ENCODE measurements at regions not wholly inside any gene's neighbourhood (a gene's known extent, or its start where the extent isn't known, plus 50 kb on each side); places are given as distances from the start of the nearest gene placed in this dataset.

GRCh38 chr19:34600366-34600765 is 76.6 kb downstream of the SCGB2B2 start:
- H4K8ac ChIP-seq (ENCODE audit: extremely low read depth, insufficient read depth, low read length) = no peak overlapping the region
- H3K36me3 ChIP-seq (ENCODE audit: control insufficient read depth in 2 of 4, insufficient read depth in 4 of 4, low read length in 3 of 4) = no peaks in the 10 kb centered on the region
- TF ChIP-seq TBP (IDR thresholded peaks at IDR 0.05; ENCODE audit: low read depth, low read length) (no peak), CBX8 (IDR thresholded peaks at IDR 0.05; ENCODE audit: borderline replicate concordance, low read depth, low read length) (no peak), CTCF (IDR thresholded peaks at IDR 0.05; ENCODE audit: control extremely low read depth in 1 of 3, insufficient read depth in 1 of 3, low read depth in 1 of 3, low read length in 3 of 3) (no peak), YY1 (IDR thresholded peaks at IDR 0.05; ENCODE audit: low read depth, low read length) (no peak), SP4 (IDR thresholded peaks at IDR 0.05; ENCODE audit: low read length) (no peak), HDAC6 (IDR thresholded peaks at IDR 0.05; ENCODE audit: low read depth, low read length) (no peak), CTBP2 (IDR thresholded peaks at IDR 0.05; ENCODE audit: borderline replicate concordance, insufficient read depth, insufficient read length, low read length) (no peak), POLR2A (IDR thresholded peaks at IDR 0.05; ENCODE audit: control extremely low read depth in 1 of 2, low read depth in 2 of 2, low read length in 2 of 2) (no peak), CBX5 (IDR thresholded peaks at IDR 0.05; ENCODE audit: low read depth, low read length) (no peak)
- no peak overlapping the region for H3K56ac ChIP-seq (replicated peaks; ENCODE audit: insufficient read length, low read depth, low read length)
- no peak overlapping the region for H2BK20ac ChIP-seq (ENCODE audit: low read length)
- H3K4me3 ChIP-seq (ENCODE audit: extremely low read depth in 1 of 4, insufficient read depth in 2 of 4, low read depth in 3 of 4, low read length in 4 of 4) = no peak overlapping the region
- H3K9me3 ChIP-seq (ENCODE audit: insufficient read depth in 2 of 2, low read depth in 1 of 2, low read length in 1 of 2) = peaks cover 60 to 74% of the 10 kb centered on the region in 2 experiments
- H2BK12ac ChIP-seq (ENCODE audit: low read depth, low read length) = no peak overlapping the region
- WGBS, 2 experiments (ENCODE audit: extremely low coverage in 1 of 2, insufficient coverage in 1 of 2, insufficient read length in 1 of 2, insufficient replicate concordance in 2 of 2, low coverage in 1 of 2, low lambda C conversion rate in 2 of 2, missing lambda C conversion rate in 1 of 2) = 67% methylated on average over 4 of the region's 4 CpGs; no CpG with 5 or more reads in 1 of the 2 experiments
- no peak overlapping the region for H2AFZ ChIP-seq (ENCODE audit: low read length)
- H3K27ac ChIP-seq (ENCODE audit: low read depth, low read length) = no peak overlapping the region
- no peaks in the 10 kb centered on the region; the same call in 1 of the 2 replicates for H3K23me2 ChIP-seq (ENCODE audit: low read depth, low read length)
- H2BK15ac ChIP-seq (ENCODE audit: low read length) = no peak overlapping the region
- H3K14ac ChIP-seq (ENCODE audit: insufficient read length) = no peak overlapping the region
- no peak for DNase-seq (ENCODE audit: low read depth in 1 of 2, low spot score in 2 of 2)
- no peak overlapping the region for H3K4me2 ChIP-seq (ENCODE audit: insufficient read depth in 1 of 2, low read depth in 2 of 2, low read length in 2 of 2)
- no peak overlapping the region for H3K18ac ChIP-seq (ENCODE audit: extremely low read depth, low read length)
- no peak overlapping the region for H3K9ac ChIP-seq (replicated peaks in 1 of 4; ENCODE audit: extremely low read depth in 1 of 4, low read depth in 3 of 4, low read length in 3 of 4)
- H3K4me1 ChIP-seq (replicated peaks in 1 of 4; ENCODE audit: control insufficient read depth in 3 of 4, insufficient read depth in 4 of 4, low read length in 3 of 4) = no peaks in the 10 kb centered on the region
- ChIA-PET CTCF (ENCODE audit: partially characterized antibody) (no interaction called here), POLR2A (ENCODE audit: partially characterized antibody) (no interaction called here)
- no peak overlapping the region for H2BK120ac ChIP-seq (replicated peaks; ENCODE audit: low read depth, low read length)
- FAIRE-seq = no peak
- H3K23ac ChIP-seq (ENCODE audit: insufficient read length) = no peak overlapping the region
- H2BK5ac ChIP-seq (ENCODE audit: low read depth, low read length) = no peak overlapping the region
- no peaks in the 10 kb centered on the region for H3K79me1 ChIP-seq (ENCODE audit: low read depth, low read length)
- no peaks in the 10 kb centered on the region for H3K27me3 ChIP-seq (replicated peaks in 1 of 4; ENCODE audit: control insufficient read depth in 3 of 4, extremely low read depth in 1 of 4, insufficient read depth in 3 of 4, low read length in 3 of 4)
- H4K91ac ChIP-seq (replicated peaks; ENCODE audit: insufficient read length, low read length) = no peak overlapping the region
- no peaks in the 10 kb centered on the region for H3K79me2 ChIP-seq (ENCODE audit: control insufficient read depth in 1 of 2, insufficient read depth in 2 of 2, low read length in 2 of 2)
- no peaks in the 10 kb centered on the region for H4K20me1 ChIP-seq (replicated peaks in 1 of 2; ENCODE audit: control insufficient read depth in 1 of 2, insufficient read depth in 2 of 2, low read length in 2 of 2)
- H4K5ac ChIP-seq (ENCODE audit: insufficient read length, low read depth, low read length) = no peak overlapping the region
- no peak overlapping the region for H3K4ac ChIP-seq (replicated peaks; ENCODE audit: insufficient read length, low read depth, low read length)
- no peak overlapping the region for H2AK5ac ChIP-seq (ENCODE audit: low read depth, low read length)
